GM23338 (cell line): ENCODE measurements at regions not wholly inside any gene's neighbourhood (a gene's known extent, or its start where the extent isn't known, plus 50 kb on each side); places are given as distances from the start of the nearest gene placed in this dataset.

Source experiments
- ATAC-seq: fragments of 200-7000 bp; cut with Tn5 transposase; 3 replicates; pipeline ENCODE4 v1.9.1; 2020
- DNase-seq: peaks from one replicate; pipeline ENCODE4 v3.0.0-alpha.2; 2015; ENCODE audit warnings: low spot score
- H2AFZ ChIP-seq: fragments of 200-600 bp; sonication (generic); 2 replicates; pipeline ENCODE4 v1.8.0; 2016; ENCODE audit warnings: antibody characterized with exemption, mild to moderate bottlenecking, moderate library complexity
- H3F3A ChIP-seq: fragments of 200-600 bp; sonication (generic); replicated peaks from 2 replicates; pipeline ENCODE4 v1.8.0; 2017; ENCODE audit warnings: antibody characterized with exemption, mixed run types, low read depth
- H3K27ac ChIP-seq: fragments of 200-600 bp; sonication (generic); 2 replicates; pipeline ENCODE4 v1.6.1; 2016; ENCODE audit warnings: low read depth
- H3K27me3 ChIP-seq: fragments of 200-600 bp; sonication (generic); 2 replicates; pipeline ENCODE4 v1.8.0; 2016; ENCODE audit warnings: mild to moderate bottlenecking, mixed run types, moderate library complexity; ENCODE audit not compliant: insufficient read depth
- H3K36me3 ChIP-seq: fragments of 200-600 bp; sonication (generic); 2 replicates; pipeline ENCODE4 v1.8.0; 2016; ENCODE audit warnings: mild to moderate bottlenecking; ENCODE audit not compliant: insufficient read depth
- H3K4me1 ChIP-seq: fragments of 200-600 bp; sonication (generic); 2 replicates; pipeline ENCODE4 v1.8.0; 2016; ENCODE audit warnings: mild to moderate bottlenecking, moderate library complexity; ENCODE audit not compliant: insufficient read depth
- H3K4me2 ChIP-seq: fragments of 200-600 bp; sonication (generic); 2 replicates; pipeline ENCODE4 v1.7.1; 2017; ENCODE audit warnings: mixed run types
- H3K4me3 ChIP-seq: fragments of 200-600 bp; sonication (generic); 2 replicates; pipeline ENCODE4 v1.6.1; 2016; ENCODE audit warnings: mixed run types
- H3K79me2 ChIP-seq: fragments of 200-600 bp; sonication (generic); replicated peaks from 2 replicates; pipeline ENCODE4 v1.8.0; 2017; ENCODE audit warnings: mild to moderate bottlenecking; ENCODE audit not compliant: insufficient read depth
- H3K9me2 ChIP-seq: fragments of 200-600 bp; sonication (generic); 2 replicates; pipeline ENCODE4 v1.8.0; 2017; ENCODE audit not compliant: insufficient read depth
- H4K20me1 ChIP-seq: fragments of 200-600 bp; sonication (generic); replicated peaks from 2 replicates; pipeline ENCODE4 v1.8.0; 2017; ENCODE audit warnings: mild to moderate bottlenecking; ENCODE audit not compliant: insufficient read depth
- H3K27ac Mint-ChIP-seq: 2 replicates; pipeline ENCODE4 v1.8.0; 2020; ENCODE audit warnings: inconsistent platforms, mild to moderate bottlenecking, moderate library complexity, mixed read lengths
- H3K27me3 Mint-ChIP-seq: 3 replicates; pipeline ENCODE4 v1.8.0; 2022; ENCODE audit warnings: low read depth, mild to moderate bottlenecking, moderate library complexity, mixed read lengths, inconsistent platforms; ENCODE audit not compliant: insufficient read depth, poor library complexity
- H3K36me3 Mint-ChIP-seq: 3 replicates; pipeline ENCODE4 v1.8.0; 2021; ENCODE audit warnings: low read depth, mild to moderate bottlenecking, inconsistent platforms, moderate library complexity, mixed read lengths
- H3K4me1 Mint-ChIP-seq: 3 replicates; pipeline ENCODE4 v1.8.0; 2020; ENCODE audit warnings: mild to moderate bottlenecking, inconsistent platforms, mixed read lengths
- H3K4me3 Mint-ChIP-seq: 3 replicates; pipeline ENCODE4 v1.8.0; 2021; ENCODE audit warnings: moderate library complexity, mild to moderate bottlenecking, inconsistent platforms, mixed read lengths
- H3K9me3 Mint-ChIP-seq: 3 replicates; pipeline ENCODE4 v1.8.0; 2020; ENCODE audit warnings: moderate library complexity, mild to moderate bottlenecking, inconsistent platforms, mixed read lengths
- CREB1 ChIP-seq: fragments of 250-450 bp; sonication (Bioruptor Pico); IDR thresholded peaks from 2 replicates; pipeline ENCODE4 v1.5.0; 2020; ENCODE audit warnings: low read depth, mild to moderate bottlenecking, moderate library complexity
- CTCF ChIP-seq, 2 experiments: fragments of 200-600 bp in 1 of 2; sonication (generic) in 1 of 2; conservative IDR thresholded peaks; 2 replicates each; pipeline versions ENCODE4 v1.5.1 to v1.6.1; 2016 to 2017; ENCODE audit warnings: antibody characterized with exemption in 2 of 2, low read depth in 2 of 2, mild to moderate bottlenecking in 2 of 2, moderate library complexity in 1 of 2
- ETS1 ChIP-seq: IDR thresholded peaks from 2 replicates; pipeline ENCODE4 v1.6.1; 2016; ENCODE audit warnings: antibody characterized with exemption
- EZH2 ChIP-seq: fragments of 200-600 bp; sonication (generic); IDR thresholded peaks from one replicate; pipeline ENCODE4 v1.8.0; 2017; ENCODE audit warnings: antibody characterized with exemption, mild to moderate bottlenecking, low read depth; ENCODE audit not compliant: unreplicated experiment
- JUNB ChIP-seq: IDR thresholded peaks from one replicate; pipeline ENCODE4 v1.6.1; 2016; ENCODE audit warnings: antibody characterized with exemption; ENCODE audit not compliant: unreplicated experiment
- NANOG ChIP-seq: IDR thresholded peaks from 2 replicates; pipeline ENCODE4 v1.6.1; 2016; ENCODE audit warnings: antibody characterized with exemption, borderline replicate concordance
- POLR2AphosphoS5 ChIP-seq: IDR thresholded peaks from 2 replicates; pipeline ENCODE4 v1.6.1; 2016; ENCODE audit warnings: antibody characterized with exemption, low read depth
- REST ChIP-seq: IDR thresholded peaks from one replicate; pipeline ENCODE4 v1.6.1; 2018; ENCODE audit warnings: antibody characterized with exemption; ENCODE audit not compliant: unreplicated experiment
- STAT1 ChIP-seq: IDR thresholded peaks from one replicate; pipeline ENCODE4 v1.6.1; 2016; ENCODE audit warnings: antibody characterized with exemption; ENCODE audit not compliant: unreplicated experiment
- ZNF114 ChIP-seq: fragments of 250-450 bp; sonication (Bioruptor Pico); IDR thresholded peaks from 2 replicates; pipeline ENCODE4 v1.5.0; 2020; ENCODE audit warnings: mild to moderate bottlenecking, moderate library complexity
- ZNF331 ChIP-seq: fragments of 250-450 bp; sonication (Bioruptor Pico); IDR thresholded peaks from 2 replicates; pipeline ENCODE4 v1.5.0; 2020; ENCODE audit warnings: low read depth, mild to moderate bottlenecking, moderate library complexity

- Mint-ChIP-seq H3K27ac (no peak overlapping the region), H3K4me1 (no peaks in the 10 kb centered on the region), H3K36me3 (peaks cover 3% of the 10 kb centered on the region; the same call in 2 of the 3 replicates), H3K4me3 (no peak overlapping the region), H3K9me3 (peaks cover 14% of the 10 kb centered on the region), H3K27me3 (peaks cover 4% of the 10 kb centered on the region)
- Histone ChIP-seq H3K27ac (no peak overlapping the region), H3K27me3 (no peaks in the 10 kb centered on the region), H2AFZ (no peak overlapping the region), H3F3A (no peaks in the 10 kb centered on the region), H3K4me1 (no peaks in the 10 kb centered on the region), H3K4me2 (no peak overlapping the region), H3K4me3 (no peak overlapping the region), H3K36me3 (no peaks in the 10 kb centered on the region), H3K9me2 (no peaks in the 10 kb centered on the region; the same call in 1 of the 2 replicates), H4K20me1 (no peaks in the 10 kb centered on the region), H3K79me2 (no peaks in the 10 kb centered on the region)
- TF ChIP-seq POLR2AphosphoS5 (no peak), ZNF114 (CRISPR knock-in tag) (no peak), REST (no peak), EZH2 (no peak), ZNF331 (CRISPR knock-in tag) (no peak)
- DNase-seq (no peak), ATAC-seq (no peak)
Measured at GRCh38 chr13:34189946-34190345, 372.0 kb downstream of the RFC3 start.

- no peak for DNase-seq
- Mint-ChIP-seq H3K4me3 (no peak overlapping the region), H3K9me3 (peaks cover 3% of the 10 kb centered on the region; the same call in 1 of the 3 replicates), H3K27me3 (no peaks in the 10 kb centered on the region), H3K27ac (no peak overlapping the region), H3K4me1 (no peaks in the 10 kb centered on the region; the same call in 2 of the 3 replicates), H3K36me3 (peaks cover 4% of the 10 kb centered on the region; the same call in 2 of the 3 replicates)
- Histone ChIP-seq H3F3A (no peaks in the 10 kb centered on the region), H3K4me2 (no peak overlapping the region), H3K4me1 (no peaks in the 10 kb centered on the region), H3K36me3 (no peaks in the 10 kb centered on the region), H3K4me3 (no peak overlapping the region), H3K27ac (no peak overlapping the region), H3K79me2 (no peaks in the 10 kb centered on the region), H4K20me1 (no peaks in the 10 kb centered on the region), H3K9me2 (no peaks in the 10 kb centered on the region), H2AFZ (no peak overlapping the region), H3K27me3 (no peaks in the 10 kb centered on the region)
- no peak for ATAC-seq
- no peak for TF ChIP-seq ZNF114 (CRISPR knock-in tag)
- TF ChIP-seq EZH2 = no peak
- TF ChIP-seq NANOG = no peak
- no peak for TF ChIP-seq STAT1
- TF ChIP-seq ETS1 = no peak
- TF ChIP-seq POLR2AphosphoS5 = no peak
- no peak for TF ChIP-seq JUNB
- no peak for TF ChIP-seq CTCF (conservative IDR thresholded peaks at IDR 0.05; ENCODE audit: low read depth in 2 of 2)
- no peak for TF ChIP-seq CREB1 (CRISPR knock-in tag)
Measured at GRCh38 chr13:34201050-34201913, 383.3 kb downstream of the RFC3 start.
